Panc1 (cell line): ENCODE measurements at regions not wholly inside any gene's neighbourhood (a gene's known extent, or its start where the extent isn't known, plus 50 kb on each side); places are given as distances from the start of the nearest gene placed in this dataset.

Experiments
- ATAC-seq: fragments of 200-7000 bp; cut with Tn5 transposase; 2 replicates; pipeline ENCODE4 v1.9.1; 2020; ENCODE audit warnings: mild to moderate bottlenecking, moderate library complexity
- BruUV-seq: library from RNA; stranded (reverse); fragments of 400-500 nt; replicated peaks from 2 replicates; lab custom pipeline; 2021; lab: Mats Ljungman, UMichigan
- CTCF ChIA-PET: fragments of 300-600 bp; sonication (Branson Sonifier 250); formaldehyde crosslinking; loops from one replicate; lab custom pipeline; 2022; ENCODE audit warnings: antibody characterized with exemption; lab: Charles Lee
- POLR2A ChIA-PET: fragments of 300-600 bp; sonication (Branson Sonifier 250); formaldehyde crosslinking; loops from one replicate; lab custom pipeline; 2022; ENCODE audit warnings: antibody characterized with exemption; lab: Charles Lee
- DNase-seq: peaks from one replicate; pipeline ENCODE4 v3.0.0-alpha.2; 2010; ENCODE audit warnings: low read depth, low spot score
- H3K27ac ChIP-seq: 2 replicates; pipeline ENCODE4 v1.5.1; 2011; ENCODE audit warnings: mild to moderate bottlenecking, low read length, inconsistent platforms
- H3K27me3 ChIP-seq: fragments of 200-500 bp; sonication (Bioruptor generic); 2 replicates; pipeline ENCODE4 v1.6.0; 2014; ENCODE audit warnings: low read length, inconsistent platforms; ENCODE audit not compliant: control insufficient read depth, insufficient read depth
- H3K36me3 ChIP-seq: fragments of 200-500 bp; sonication (Bioruptor generic); 2 replicates; pipeline ENCODE4 v1.5.1; 2014; ENCODE audit warnings: inconsistent platforms, mild to moderate bottlenecking, low read length, moderate library complexity; ENCODE audit not compliant: control insufficient read depth, insufficient read depth
- H3K4me1 ChIP-seq: 2 replicates; pipeline ENCODE4 v1.5.1; 2011; ENCODE audit warnings: inconsistent platforms, mild to moderate bottlenecking, low read length, moderate library complexity; ENCODE audit not compliant: control insufficient read depth, insufficient read depth
- H3K4me3 ChIP-seq, 2 experiments: 2 replicates each; pipeline ENCODE4 v1.5.1; 2011 to 2012; ENCODE audit warnings: low read depth in 2 of 2, low read length in 2 of 2, mild to moderate bottlenecking in 2 of 2, inconsistent platforms in 1 of 2, moderate library complexity in 1 of 2
- H3K9me3 ChIP-seq: fragments of 200-500 bp; sonication (Bioruptor generic); 2 replicates; pipeline ENCODE4 v1.5.1; 2014; ENCODE audit warnings: low read depth, mild to moderate bottlenecking, inconsistent platforms, low read length, moderate library complexity; ENCODE audit not compliant: control insufficient read depth, insufficient read depth
- CTCF ChIP-seq: fragments of 450-650 bp; IDR thresholded peaks from 2 replicates; pipeline ENCODE4 v1.5.1; 2017; ENCODE audit warnings: mild to moderate bottlenecking
- POLR2AphosphoS5 ChIP-seq: IDR thresholded peaks from 2 replicates; pipeline ENCODE4 v1.6.1; 2012; ENCODE audit warnings: mild to moderate bottlenecking, low read depth, low read length, moderate library complexity
- REST ChIP-seq, 2 experiments: IDR thresholded peaks; 2 replicates each; pipeline ENCODE4 v1.6.1; 2011 to 2012; ENCODE audit warnings: low read depth in 2 of 2, control low read depth in 1 of 2, low read length in 1 of 2, mild to moderate bottlenecking in 1 of 2, moderate library complexity in 1 of 2; ENCODE audit not compliant: insufficient read depth in 1 of 2
- SIN3A ChIP-seq: IDR thresholded peaks from 2 replicates; pipeline ENCODE4 v1.6.1; 2012; ENCODE audit warnings: low read depth, mild to moderate bottlenecking, low read length, moderate library complexity, borderline replicate concordance; ENCODE audit not compliant: insufficient read depth
- TCF7L2 ChIP-seq: IDR thresholded peaks from 2 replicates; pipeline ENCODE4 v1.6.1; 2011; ENCODE audit warnings: mild to moderate bottlenecking, low read depth, low read length, inconsistent platforms
- in situ Hi-C: cut with HindIII; loops from 2 replicates; pipeline ENCODE4 v1.10.0; 2016; ENCODE audit warnings: low sequenced_read_pairs, low pct_unique_long_range_greater_than_20kb
- intact Hi-C: fragments of 100-400 bp; cut with micrococcal nuclease; formaldehyde crosslinking; loops from one replicate; pipeline ENCODE4 v1.10.0; 2022; ENCODE audit not compliant: unreplicated experiment

- intact Hi-C loops, result no loop called here
- CTCF ChIA-PET, result no interaction called here
- no peaks in the 10 kb centered on the region; the same call in 1 of the 2 replicates for H3K27me3 ChIP-seq
- DNase-seq, result no peak
- no peaks in the 10 kb centered on the region for H3K9me3 ChIP-seq
- no TSS peak for BruUV-seq
- no peaks in the 10 kb centered on the region for H3K36me3 ChIP-seq
- no peak for ATAC-seq
- H3K27ac ChIP-seq, result no peak overlapping the region
- in situ Hi-C loops, result no loop called here
- H3K4me3 ChIP-seq, result no peak overlapping the region
- TF ChIP-seq POLR2AphosphoS5, result no peak
- no peak for TF ChIP-seq REST (IDR thresholded peaks at IDR 0.05; ENCODE audit: insufficient read depth in 1 of 2, low read depth in 2 of 2, low read length in 1 of 2)
- no peak for TF ChIP-seq TCF7L2
- no peak for TF ChIP-seq SIN3A
- no peak for TF ChIP-seq CTCF
- POLR2A ChIA-PET, result no interaction called here
- no peaks in the 10 kb centered on the region for H3K4me1 ChIP-seq
These were observed 91.0 kb upstream of the MVB12B start for GRCh38 chr9:126235336-126236243.

- in situ Hi-C loops, result no loop called here
- Histone ChIP-seq H3K27ac (no peak overlapping the region), H3K4me3 (no peak overlapping the region), H3K9me3 (no peaks in the 10 kb centered on the region), H3K27me3 (no peaks in the 10 kb centered on the region; the same call in 1 of the 2 replicates), H3K36me3 (no peaks in the 10 kb centered on the region), H3K4me1 (no peaks in the 10 kb centered on the region)
- ChIA-PET CTCF (no interaction called here), POLR2A (no interaction called here)
- ATAC-seq (no peak), DNase-seq (no peak)
- no peak for TF ChIP-seq REST (IDR thresholded peaks at IDR 0.05; ENCODE audit: insufficient read depth in 1 of 2, low read depth in 2 of 2, low read length in 1 of 2)
- no peak for TF ChIP-seq CTCF
- TF ChIP-seq POLR2AphosphoS5, result no peak
- TF ChIP-seq SIN3A, result no peak
- no peak for TF ChIP-seq TCF7L2
- intact Hi-C loops, result no loop called here
- no TSS peak for BruUV-seq
These were observed 90.4 kb upstream of the MVB12B start for GRCh38 chr9:126236273-126236672.
